ENCODE measurements at regions not wholly inside any gene's neighbourhood (a gene's known extent, or its start where the extent isn't known, plus 50 kb on each side); places are given as distances from the start of the nearest gene placed in this dataset.

DNA sequence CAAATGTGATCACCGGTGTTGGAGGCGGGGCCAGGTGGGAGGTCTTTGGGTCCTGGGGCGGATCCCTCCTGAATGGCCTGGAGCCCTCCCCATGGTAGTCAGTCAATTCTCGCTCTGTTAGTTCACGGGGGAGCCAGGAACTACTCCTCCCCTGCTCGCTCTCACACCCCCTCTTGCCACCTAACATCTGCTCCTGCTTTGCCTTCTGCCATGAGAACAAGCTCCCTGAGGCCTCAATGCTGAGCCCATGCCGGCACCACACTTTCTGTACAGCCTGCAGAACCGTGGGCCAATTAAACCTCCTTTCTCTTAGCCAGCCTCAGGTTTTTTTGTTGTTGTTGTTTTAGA is 135.7 kb downstream of the SHANK2 start:
- DNase-seq: no peak
- no peak overlapping the region for H3K4me3 ChIP-seq (ENCODE audit: low read length in 2 of 2)
- WGBS, 2 donors: 86 to 91% methylated on average over 8 of the region's 8 CpGs
- no peak overlapping the region for H3K27ac ChIP-seq (ENCODE audit: low read depth in 1 of 2, low read length in 2 of 2)
- H3K27me3 ChIP-seq (ENCODE audit: control insufficient read depth in 1 of 2, insufficient read depth in 2 of 2, low read length in 1 of 2): no peaks in the 10 kb centered on the region
- no peaks in the 10 kb centered on the region for H3K9me3 ChIP-seq (ENCODE audit: control insufficient read depth, low read length)
- ATAC-seq (ENCODE audit: low FRiP score): no peak
- intact Hi-C loops (cut with DNase I): no loop called here
- no peaks in the 10 kb centered on the region for H3K36me3 ChIP-seq (ENCODE audit: control insufficient read depth in 1 of 2, insufficient read depth in 2 of 2, low read length in 1 of 2)
- H3K4me1 ChIP-seq (ENCODE audit: control insufficient read depth in 1 of 2, insufficient read depth in 2 of 2, low read length in 2 of 2): no peaks in the 10 kb centered on the region

DNA sequence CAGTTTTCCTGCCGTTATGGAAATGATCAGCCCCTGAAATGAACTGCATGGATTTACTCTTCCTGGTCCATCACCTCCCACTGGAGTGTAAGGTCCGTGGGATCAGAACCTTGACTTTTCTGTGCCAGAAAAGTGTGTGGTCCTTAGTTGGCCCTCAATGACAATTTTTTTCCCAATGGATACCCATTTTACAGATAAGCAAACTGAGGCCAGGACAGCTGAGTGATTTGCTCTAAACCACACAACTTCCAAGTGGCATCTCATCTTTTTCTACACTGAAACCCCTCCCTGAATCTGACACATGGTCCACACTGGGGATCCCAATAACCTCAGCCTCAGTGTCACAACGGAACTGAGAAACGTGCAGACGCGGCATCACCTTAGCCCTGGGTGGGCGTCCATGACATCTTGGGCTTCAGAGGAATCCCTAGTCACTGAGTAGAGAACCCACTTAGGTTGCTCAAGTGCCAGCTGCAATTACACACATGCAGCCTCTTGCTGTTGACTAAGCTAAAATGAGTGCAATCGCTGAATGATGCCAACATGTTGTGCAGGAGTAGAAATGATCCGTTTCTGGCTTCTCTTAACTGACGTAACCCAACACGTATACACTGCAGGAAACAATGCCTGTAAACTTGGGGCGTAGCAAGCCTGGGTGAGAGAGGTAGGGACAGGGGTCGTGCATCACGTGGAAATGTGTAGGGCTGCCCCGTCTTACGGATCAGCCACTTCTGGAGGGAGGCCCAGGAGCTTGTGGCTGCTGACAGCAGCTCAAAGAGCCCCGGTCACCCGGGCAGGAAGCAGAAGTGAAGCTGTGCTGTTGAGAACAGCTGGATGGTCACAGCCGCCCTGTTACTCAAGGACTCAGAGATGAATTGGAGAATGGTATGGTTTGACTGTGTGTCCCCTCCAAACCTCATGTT is 136.3 kb downstream of the SHANK2 start:
- Histone ChIP-seq H3K4me3 (ENCODE audit: low read length in 2 of 2) (no peak overlapping the region), H3K27ac (ENCODE audit: low read depth in 1 of 2, low read length in 2 of 2) (no peak overlapping the region), H3K9me3 (ENCODE audit: control insufficient read depth, low read length) (no peaks in the 10 kb centered on the region), H3K36me3 (ENCODE audit: control insufficient read depth in 1 of 2, insufficient read depth in 2 of 2, low read length in 1 of 2) (no peaks in the 10 kb centered on the region), H3K4me1 (ENCODE audit: control insufficient read depth in 1 of 2, insufficient read depth in 2 of 2, low read length in 2 of 2) (no peaks in the 10 kb centered on the region), H3K27me3 (ENCODE audit: control insufficient read depth in 1 of 2, insufficient read depth in 2 of 2, low read length in 1 of 2) (no peaks in the 10 kb centered on the region)
- intact Hi-C loops (cut with DNase I): no loop called here
- ATAC-seq (ENCODE audit: low FRiP score): no peak
- WGBS, 2 donors: 73 to 75% methylated on average over 19 of the region's 19 CpGs
- DNase-seq: no peak

DNA sequence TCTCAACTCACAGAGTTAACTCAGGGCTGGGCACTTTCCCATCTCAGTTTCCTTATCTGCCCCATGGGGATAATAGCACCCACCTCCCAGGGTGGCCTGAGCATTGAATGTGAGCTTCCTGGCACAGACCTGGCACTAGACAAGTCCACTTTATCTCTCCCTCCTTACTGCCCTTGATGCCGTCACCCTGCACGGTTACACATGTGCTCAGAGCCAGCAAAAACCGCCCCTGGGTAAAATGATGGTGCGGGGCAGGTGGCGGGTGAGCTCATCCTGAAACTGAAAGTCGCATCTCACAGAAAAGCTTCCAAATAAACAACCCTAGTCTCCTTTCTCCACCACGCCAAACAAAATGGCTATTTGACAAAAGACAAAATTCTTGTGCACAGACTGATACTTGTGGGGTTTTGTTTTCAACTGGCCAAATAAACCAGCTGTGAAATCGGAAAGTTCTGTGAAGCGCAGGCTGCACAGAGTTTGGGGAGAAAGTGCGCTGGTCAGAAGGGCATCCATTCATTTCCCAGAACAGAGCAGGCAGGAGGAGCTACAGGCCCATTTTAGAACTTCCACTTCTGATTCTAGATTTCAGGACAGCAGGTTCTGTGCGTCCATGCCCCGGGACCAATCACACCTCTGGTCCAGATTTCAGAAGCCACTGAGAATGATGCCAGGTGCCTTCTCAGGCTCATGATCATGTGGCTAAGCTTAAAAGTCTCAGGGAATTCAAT is 138.1 kb downstream of the SHANK2 start:
- DNase-seq (no peak), ATAC-seq (ENCODE audit: low FRiP score) (no peak)
- H3K27ac ChIP-seq (ENCODE audit: low read depth in 1 of 2, low read length in 2 of 2): no peak overlapping the region
- H3K9me3 ChIP-seq (ENCODE audit: control insufficient read depth, low read length): no peaks in the 10 kb centered on the region
- H3K4me3 ChIP-seq (ENCODE audit: low read length in 2 of 2): no peak overlapping the region
- no peaks in the 10 kb centered on the region for H3K36me3 ChIP-seq (ENCODE audit: control insufficient read depth in 1 of 2, insufficient read depth in 2 of 2, low read length in 1 of 2)
- 74 to 77% methylated on average over 12 of the region's 12 CpGs for WGBS, 2 donors
- no peaks in the 10 kb centered on the region for H3K4me1 ChIP-seq (ENCODE audit: control insufficient read depth in 1 of 2, insufficient read depth in 2 of 2, low read length in 2 of 2)
- intact Hi-C loops (cut with DNase I): no loop called here
- no peaks in the 10 kb centered on the region for H3K27me3 ChIP-seq (ENCODE audit: control insufficient read depth in 1 of 2, insufficient read depth in 2 of 2, low read length in 1 of 2)

DNA sequence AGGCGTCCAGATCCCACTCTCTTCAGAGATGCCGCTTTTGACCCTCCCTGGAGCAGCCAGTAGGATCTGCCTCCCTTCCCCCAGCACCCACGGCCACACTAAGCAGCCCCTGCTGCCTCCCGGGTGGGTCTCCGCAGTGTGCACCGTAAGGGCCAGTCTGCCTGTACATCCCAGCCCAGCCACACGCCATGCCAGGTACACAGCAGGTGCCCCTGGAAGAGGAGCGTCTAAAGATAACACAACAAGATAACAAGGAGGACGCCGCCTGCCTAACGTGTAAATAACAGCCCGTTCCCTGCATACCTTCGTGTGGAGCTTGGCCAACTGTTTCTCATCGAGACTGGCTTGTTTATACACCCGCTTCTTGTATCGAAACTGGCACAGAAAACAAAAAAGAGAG is 139.4 kb downstream of the SHANK2 start:
- intact Hi-C loops (cut with DNase I): no loop called here
- no peak for ATAC-seq (ENCODE audit: low FRiP score)
- Histone ChIP-seq H3K4me1 (ENCODE audit: control insufficient read depth in 1 of 2, insufficient read depth in 2 of 2, low read length in 2 of 2) (no peaks in the 10 kb centered on the region), H3K4me3 (ENCODE audit: low read length in 2 of 2) (no peak overlapping the region), H3K27me3 (ENCODE audit: control insufficient read depth in 1 of 2, insufficient read depth in 2 of 2, low read length in 1 of 2) (no peaks in the 10 kb centered on the region), H3K36me3 (ENCODE audit: control insufficient read depth in 1 of 2, insufficient read depth in 2 of 2, low read length in 1 of 2) (no peaks in the 10 kb centered on the region), H3K9me3 (ENCODE audit: control insufficient read depth, low read length) (no peaks in the 10 kb centered on the region), H3K27ac (ENCODE audit: low read depth in 1 of 2, low read length in 2 of 2) (no peak overlapping the region)
- WGBS, 2 donors: 51 to 53% methylated on average over 16 of the region's 16 CpGs
- no peak for DNase-seq

DNA sequence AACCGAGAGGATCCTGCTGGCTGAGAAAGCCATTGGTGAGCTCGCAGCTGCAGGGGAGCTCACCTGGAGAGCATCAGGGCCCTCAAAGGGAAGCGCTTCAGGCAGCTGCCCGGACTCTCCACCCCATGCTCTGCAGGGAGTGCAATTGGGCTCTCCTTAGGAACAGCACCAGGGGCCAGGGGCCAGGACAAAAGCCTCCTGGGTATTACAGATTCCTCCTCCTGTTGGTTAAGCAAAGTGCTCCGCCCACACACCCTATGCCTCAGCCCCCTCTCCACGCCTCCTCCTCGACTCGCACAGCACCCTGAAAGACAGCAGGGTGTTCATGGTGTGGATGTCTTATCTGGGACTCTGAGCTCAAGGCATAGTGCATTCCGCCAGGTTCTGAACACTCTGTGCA is 139.9 kb downstream of the SHANK2 start:
- ATAC-seq (ENCODE audit: low FRiP score): no peak
- WGBS, 2 donors: 43 to 49% methylated on average over 9 of the region's 9 CpGs
- Histone ChIP-seq H3K9me3 (ENCODE audit: control insufficient read depth, low read length) (no peaks in the 10 kb centered on the region), H3K4me1 (ENCODE audit: control insufficient read depth in 1 of 2, insufficient read depth in 2 of 2, low read length in 2 of 2) (no peaks in the 10 kb centered on the region), H3K4me3 (ENCODE audit: low read length in 2 of 2) (no peak overlapping the region), H3K27me3 (ENCODE audit: control insufficient read depth in 1 of 2, insufficient read depth in 2 of 2, low read length in 1 of 2) (no peaks in the 10 kb centered on the region), H3K36me3 (ENCODE audit: control insufficient read depth in 1 of 2, insufficient read depth in 2 of 2, low read length in 1 of 2) (no peaks in the 10 kb centered on the region), H3K27ac (ENCODE audit: low read depth in 1 of 2, low read length in 2 of 2) (no peak overlapping the region)
- intact Hi-C loops (cut with DNase I): no loop called here
- peak in 1 of 2 donors; percentile 14 for DNase-seq

DNA sequence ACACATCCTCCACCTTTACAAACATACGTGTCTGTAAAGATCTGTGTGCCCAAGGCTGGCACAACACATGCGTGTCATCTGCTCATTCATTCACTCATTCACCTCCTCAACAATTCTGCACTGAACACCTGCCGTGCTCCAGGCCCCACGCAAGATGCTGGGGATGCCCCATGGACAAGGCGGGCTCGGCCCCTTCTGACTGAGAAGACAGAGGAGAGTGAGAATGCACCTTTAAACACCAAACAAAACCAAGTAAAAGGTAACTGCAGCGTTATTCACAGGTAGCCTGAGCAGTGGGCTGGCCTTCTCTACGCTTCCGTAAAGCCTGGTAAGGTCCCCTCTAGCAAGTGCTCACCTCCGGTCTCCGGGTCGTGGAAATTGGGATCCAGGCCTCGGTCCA is 142.8 kb downstream of the SHANK2 start:
- intact Hi-C loops (cut with DNase I): no loop called here
- 95% methylated on average over 13 of the region's 13 CpGs for WGBS, 2 donors
- H3K36me3 ChIP-seq (ENCODE audit: control insufficient read depth in 1 of 2, insufficient read depth in 2 of 2, low read length in 1 of 2): no peaks in the 10 kb centered on the region
- ATAC-seq (ENCODE audit: low FRiP score): no peak
- H3K27ac ChIP-seq (ENCODE audit: low read depth in 1 of 2, low read length in 2 of 2): no peak overlapping the region
- H3K27me3 ChIP-seq (ENCODE audit: control insufficient read depth in 1 of 2, insufficient read depth in 2 of 2, low read length in 1 of 2): no peaks in the 10 kb centered on the region
- H3K4me3 ChIP-seq (ENCODE audit: low read length in 2 of 2): no peak overlapping the region
- peak in 1 of 2 donors; percentile 4 for DNase-seq
- no peaks in the 10 kb centered on the region for H3K9me3 ChIP-seq (ENCODE audit: control insufficient read depth, low read length)
- H3K4me1 ChIP-seq (ENCODE audit: control insufficient read depth in 1 of 2, insufficient read depth in 2 of 2, low read length in 2 of 2): no peaks in the 10 kb centered on the region

DNA sequence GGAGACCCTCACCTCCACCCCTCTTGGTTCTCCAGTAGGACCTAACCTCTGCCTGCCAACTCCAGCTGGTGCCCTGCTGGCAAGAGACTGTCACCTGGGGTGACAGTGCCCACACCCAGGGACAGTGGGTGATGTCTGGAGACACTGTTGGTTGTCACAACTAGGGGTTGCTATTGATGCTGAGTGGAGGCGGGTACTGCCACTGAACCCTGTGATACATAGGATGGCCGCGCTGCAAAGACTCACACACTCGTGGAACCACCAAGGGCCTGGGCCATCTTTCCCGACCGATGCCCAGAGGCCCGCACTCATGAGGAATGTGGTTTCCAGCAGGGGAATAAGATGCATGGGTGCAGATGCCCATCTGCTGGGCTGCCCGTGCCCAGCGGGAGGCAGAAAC is 143.2 kb downstream of the SHANK2 start:
- DNase-seq (no peak), ATAC-seq (ENCODE audit: low FRiP score) (no peak)
- Histone ChIP-seq H3K27me3 (ENCODE audit: control insufficient read depth in 1 of 2, insufficient read depth in 2 of 2, low read length in 1 of 2) (no peaks in the 10 kb centered on the region), H3K9me3 (ENCODE audit: control insufficient read depth, low read length) (no peaks in the 10 kb centered on the region), H3K36me3 (ENCODE audit: control insufficient read depth in 1 of 2, insufficient read depth in 2 of 2, low read length in 1 of 2) (no peaks in the 10 kb centered on the region), H3K27ac (ENCODE audit: low read depth in 1 of 2, low read length in 2 of 2) (no peak overlapping the region), H3K4me3 (ENCODE audit: low read length in 2 of 2) (no peak overlapping the region), H3K4me1 (ENCODE audit: control insufficient read depth in 1 of 2, insufficient read depth in 2 of 2, low read length in 2 of 2) (no peaks in the 10 kb centered on the region)
- intact Hi-C loops (cut with DNase I): no loop called here
- WGBS, 2 donors: 91 to 94% methylated on average over 9 of the region's 9 CpGs

DNA sequence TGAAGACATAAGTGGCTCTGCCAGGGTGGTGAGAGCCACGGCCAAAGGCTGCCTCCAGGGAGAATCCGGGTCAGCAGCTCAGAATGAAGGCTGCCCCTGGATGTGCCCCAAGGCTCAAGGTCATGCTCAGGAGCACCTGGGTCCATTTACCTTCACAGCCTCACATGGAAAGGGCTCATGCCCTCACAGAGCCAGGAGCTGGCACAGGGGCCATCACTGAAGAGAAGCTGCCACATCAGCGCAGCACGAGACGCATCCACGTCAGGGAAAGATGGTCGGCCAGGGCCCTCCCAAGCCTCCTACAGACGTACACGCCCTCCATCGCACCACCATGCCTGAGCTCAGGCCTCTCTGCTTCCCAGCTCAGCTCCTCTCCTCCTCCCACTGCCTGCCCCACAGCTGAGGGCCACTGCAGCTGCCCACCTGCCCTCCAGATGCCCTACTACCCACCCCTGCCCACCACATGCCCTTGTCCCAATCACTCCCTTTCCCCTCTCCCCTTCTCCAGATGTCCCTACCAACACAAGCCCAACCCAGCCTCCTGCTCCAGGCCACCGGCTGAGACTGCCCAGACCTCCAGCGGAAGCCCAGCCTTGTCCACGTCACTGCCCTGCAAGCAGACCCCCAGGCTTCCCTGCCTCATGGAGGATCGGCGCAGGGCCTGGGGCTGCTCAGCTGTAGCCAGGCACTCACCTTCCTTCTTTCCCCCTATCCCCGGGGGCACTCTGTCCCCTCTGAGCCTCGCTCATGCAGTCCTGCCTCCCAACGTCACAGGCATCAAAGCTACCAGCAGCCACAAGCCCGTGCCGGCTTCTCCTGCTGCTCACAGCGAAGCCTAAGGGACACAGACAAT is 144.1 kb downstream of the SHANK2 start:
- intact Hi-C loops (cut with DNase I): no loop called here
- ATAC-seq (ENCODE audit: low FRiP score): no peak

More for the DNA sequence above, 144.1 kb downstream of the SHANK2 start:
- Histone ChIP-seq H3K27me3 (ENCODE audit: control insufficient read depth in 1 of 2, insufficient read depth in 2 of 2, low read length in 1 of 2) (no peaks in the 10 kb centered on the region), H3K9me3 (ENCODE audit: control insufficient read depth, low read length) (no peaks in the 10 kb centered on the region), H3K4me3 (ENCODE audit: low read length in 2 of 2) (no peak overlapping the region), H3K36me3 (ENCODE audit: control insufficient read depth in 1 of 2, insufficient read depth in 2 of 2, low read length in 1 of 2) (no peaks in the 10 kb centered on the region), H3K4me1 (ENCODE audit: control insufficient read depth in 1 of 2, insufficient read depth in 2 of 2, low read length in 2 of 2) (no peaks in the 10 kb centered on the region), H3K27ac (ENCODE audit: low read depth in 1 of 2, low read length in 2 of 2) (no peak overlapping the region)
- 77 to 78% methylated on average over 21 of the region's 21 CpGs for whole genome bisulfite sequencing, 2 donors
- DNase-seq: peak in 1 of 2 donors; percentile 25

Measured in aorta (tissue), 5 donors.